GM21423 (cell line): ENCODE measurements at regions not wholly inside any gene's neighbourhood (a gene's known extent, or its start where the extent isn't known, plus 50 kb on each side); places are given as distances from the start of the nearest gene placed in this dataset.
A peak's percentile ranks its signal among the peaks of the same experiment; 100 is the strongest.

Source experiments
- ATAC-seq: cut with Tn5 transposase; IDR thresholded peaks from one replicate; pipeline ENCODE4 v1.9.1; 2021; ENCODE audit warnings: mild to moderate bottlenecking, moderate library complexity; ENCODE audit not compliant: unreplicated experiment

- no peak for ATAC-seq
Measured at GRCh38 chr6:56865081-56865875, 89.6 kb upstream of the BEND6 start.

DNA sequence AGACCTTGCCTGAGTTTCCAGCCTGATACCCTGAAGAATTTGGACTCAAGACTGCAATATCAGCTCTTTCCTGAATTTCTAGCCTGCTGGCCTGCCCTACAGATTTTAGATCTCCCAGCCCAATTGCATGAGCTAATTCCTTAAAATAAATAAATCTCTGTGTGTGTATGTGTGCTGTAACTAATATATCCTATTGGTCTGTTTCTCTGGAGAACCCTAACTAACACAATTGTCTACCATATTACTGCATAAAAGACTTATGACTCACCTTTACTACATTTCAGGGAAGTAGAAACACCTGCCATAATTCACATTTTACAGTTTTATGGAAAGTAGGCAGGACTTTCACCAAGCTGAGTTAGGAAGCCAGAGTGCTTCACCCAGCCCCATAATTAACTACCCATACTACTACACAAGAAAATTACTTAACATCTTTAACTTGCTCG, 90.7 kb upstream of the BEND6 start:
- no peak for ATAC-seq

- ATAC-seq, result no peak
Measured at GRCh38 chr6:56863366-56863765, 91.5 kb upstream of the BEND6 start.

DNA sequence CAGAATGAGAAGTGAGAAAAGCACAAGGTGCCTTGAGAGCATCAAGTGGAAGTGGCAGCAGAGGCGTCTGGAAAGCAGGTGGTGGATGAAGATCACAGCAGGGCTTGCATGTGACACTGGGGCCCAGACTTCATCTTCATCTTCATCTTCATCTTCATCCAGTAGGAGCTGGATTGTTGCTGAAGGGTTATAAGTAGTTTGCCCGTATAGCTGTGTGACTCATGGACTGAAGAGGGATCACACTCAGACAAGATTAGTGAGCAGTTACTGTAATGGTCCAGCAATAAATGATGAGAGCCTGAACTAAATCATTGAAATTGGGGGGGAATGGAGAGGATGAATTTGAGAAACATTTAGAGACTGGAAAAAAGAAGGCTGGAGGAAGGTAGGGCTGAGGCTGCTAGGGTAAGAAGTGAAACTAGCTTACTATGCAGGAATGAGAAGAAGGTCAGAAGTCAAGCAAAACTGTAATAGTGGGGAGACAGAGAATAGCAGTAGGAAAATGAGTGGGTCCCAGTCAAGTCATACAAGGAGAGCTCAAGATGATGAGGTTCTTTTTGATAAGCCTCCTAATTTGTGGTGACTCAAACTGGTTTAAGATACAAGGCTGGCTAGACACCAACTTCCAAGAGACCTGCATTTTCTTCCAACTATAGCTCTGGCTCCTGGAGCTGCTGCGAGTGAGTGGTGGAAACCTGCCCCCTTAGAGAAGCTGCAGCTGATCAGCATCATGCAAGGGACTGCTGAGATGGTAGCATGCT, 92.3 kb upstream of the BEND6 start:
- ATAC-seq, result no peak

GRCh38 chr6:56860475-56860874, 94.4 kb upstream of the BEND6 start:
- ATAC-seq, result no peak

DNA sequence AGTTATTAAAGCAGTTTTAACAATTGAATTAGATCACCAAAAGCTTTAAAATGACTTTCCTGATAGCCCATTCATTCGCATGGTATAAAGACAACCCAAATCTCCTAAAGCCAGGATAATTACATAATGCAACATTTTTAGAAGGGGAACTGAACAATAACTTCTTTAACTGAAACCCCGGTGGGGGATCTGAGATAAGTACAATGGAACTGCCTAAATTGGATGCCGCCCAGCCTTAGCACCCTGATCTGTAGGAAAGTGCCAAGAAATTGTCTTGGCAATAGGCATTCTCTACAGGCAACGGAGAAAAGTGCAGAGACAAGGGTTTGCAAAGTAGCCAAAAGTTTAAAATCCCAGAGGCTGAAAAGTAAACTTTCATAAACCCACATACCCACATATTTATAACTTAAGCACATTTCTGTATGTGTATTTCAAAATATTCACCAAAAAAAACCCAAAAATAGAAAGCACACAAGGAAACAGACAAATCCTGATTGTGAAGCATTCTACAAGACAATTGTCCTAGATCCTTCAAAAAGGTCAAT, 98.8 kb upstream of the BEND6 start:
- ATAC-seq, result no peak

- no peak for ATAC-seq
Measured at GRCh38 chr6:56854086-56854485, 100.8 kb upstream of the BEND6 start.

- ATAC-seq, result no peak
Measured at GRCh38 chr6:56853541-56853940, 101.4 kb upstream of the BEND6 start.

DNA sequence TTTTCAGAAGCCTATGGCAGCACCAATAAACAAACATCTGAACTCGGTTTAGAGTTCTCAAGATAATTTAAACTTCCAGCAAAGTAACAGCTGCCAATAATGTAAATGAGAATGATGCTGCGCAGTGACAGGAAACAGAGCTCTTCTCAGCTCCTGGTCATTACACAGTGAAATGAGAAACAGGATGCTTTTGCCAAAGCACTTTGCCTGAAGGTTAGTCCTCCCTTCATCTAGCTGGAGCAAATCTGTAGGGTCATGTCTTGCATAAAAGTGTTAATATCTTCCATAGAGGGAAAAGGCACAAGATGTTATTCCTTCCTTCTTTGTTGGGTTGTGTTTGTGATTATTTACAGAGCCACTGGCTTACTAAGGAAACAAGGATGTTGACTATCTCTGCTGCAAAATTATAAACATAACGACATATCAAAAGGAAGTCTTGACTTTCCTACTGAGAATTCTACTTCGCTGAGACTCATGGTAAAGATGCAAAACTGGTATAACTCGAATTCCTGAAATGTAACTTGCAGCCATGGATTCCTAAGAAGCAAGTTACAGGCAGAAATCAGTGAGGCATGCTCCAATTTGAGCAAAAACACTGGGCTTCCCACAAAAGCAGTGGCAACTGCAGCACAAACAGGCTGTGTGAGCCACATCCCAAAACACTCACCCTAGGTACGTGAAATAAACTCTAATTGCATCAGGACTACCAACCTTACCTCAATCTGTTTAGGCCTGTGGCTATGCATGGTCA, 102.5 kb upstream of the BEND6 start:
- ATAC-seq, result peak; percentile 13

DNA sequence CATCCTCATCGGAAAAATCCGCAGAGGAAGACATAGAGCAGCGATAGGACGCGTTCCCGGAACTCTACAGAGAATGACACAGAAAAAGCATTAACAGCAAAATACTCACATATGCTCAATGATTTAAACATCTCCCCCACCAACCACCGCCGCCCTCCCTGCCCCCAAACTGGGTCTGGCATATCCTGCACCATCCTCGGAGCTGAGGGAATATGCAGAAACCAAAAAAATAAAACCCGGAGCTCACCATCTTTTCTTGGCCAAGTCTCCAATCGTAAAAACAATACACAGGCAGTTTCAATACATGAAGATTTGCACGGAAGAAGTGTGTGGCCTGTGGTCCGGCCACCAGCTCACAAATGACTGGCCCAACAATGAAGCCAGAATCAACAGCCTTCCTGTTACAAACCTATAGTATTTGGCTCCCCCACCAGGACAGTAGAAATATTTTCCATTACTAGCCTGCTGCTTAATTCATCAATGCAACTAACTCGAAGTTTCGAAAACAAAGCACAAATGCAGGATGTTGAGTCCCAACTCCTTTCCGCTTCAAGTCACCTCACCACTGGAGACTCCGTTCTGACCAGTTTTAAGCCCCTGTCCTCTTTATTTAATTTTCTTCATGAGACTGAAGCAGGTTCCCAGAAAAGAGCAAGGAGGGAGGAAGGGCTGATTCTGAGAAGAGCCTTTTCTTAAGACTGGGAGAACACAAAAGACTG, 103.2 kb upstream of the BEND6 start:
- ATAC-seq, result peak; percentile 92

DNA sequence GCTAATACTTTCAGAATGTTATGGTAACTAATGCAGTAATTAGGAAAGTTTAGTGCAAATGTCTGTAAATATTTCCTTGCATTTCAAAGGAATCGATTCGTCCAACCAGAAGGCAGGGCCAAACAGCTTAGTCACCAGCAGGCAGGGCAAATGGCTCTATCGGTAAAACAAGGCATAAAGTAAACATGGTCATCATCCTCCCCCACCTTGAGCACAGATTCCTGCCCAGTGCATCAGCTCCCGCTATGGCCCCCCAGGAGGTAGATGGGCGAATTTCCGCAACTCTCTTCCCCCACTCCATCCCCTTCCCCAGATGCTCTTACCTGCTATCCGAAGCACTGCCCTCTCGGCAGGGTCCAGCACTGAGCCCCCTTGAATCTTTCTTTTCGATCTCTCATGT, 103.8 kb upstream of the BEND6 start:
- ATAC-seq, result peak; percentile 2

- no peak for ATAC-seq
Measured at GRCh38 chr6:56850626-56851025, 104.3 kb upstream of the BEND6 start.

DNA sequence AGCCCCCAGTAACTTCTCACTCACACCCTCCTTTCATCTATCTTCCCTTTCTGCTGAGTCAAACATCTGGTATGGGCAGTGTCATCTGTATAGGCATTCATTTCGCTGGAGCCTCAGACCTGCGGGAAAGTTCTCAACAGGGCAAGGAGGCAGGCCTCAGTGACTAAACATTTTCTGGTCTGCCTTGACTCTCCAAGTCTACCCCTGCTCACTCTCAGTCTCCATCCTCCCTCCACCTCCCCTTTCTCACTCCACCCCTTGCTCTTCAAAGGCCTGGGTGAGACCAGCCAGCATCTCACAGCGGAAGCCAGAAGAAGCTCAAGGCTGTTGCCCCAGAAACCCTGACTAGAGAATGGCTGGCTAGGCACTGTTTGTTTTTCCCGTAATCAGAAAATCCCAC, 105.0 kb upstream of the BEND6 start:
- no peak for ATAC-seq

GRCh38 chr6:56848105-56848504, 106.8 kb upstream of the BEND6 start:
- ATAC-seq, result no peak

- ATAC-seq, result no peak
Measured at GRCh38 chr6:56845032-56845431, 109.9 kb upstream of the BEND6 start.

DNA sequence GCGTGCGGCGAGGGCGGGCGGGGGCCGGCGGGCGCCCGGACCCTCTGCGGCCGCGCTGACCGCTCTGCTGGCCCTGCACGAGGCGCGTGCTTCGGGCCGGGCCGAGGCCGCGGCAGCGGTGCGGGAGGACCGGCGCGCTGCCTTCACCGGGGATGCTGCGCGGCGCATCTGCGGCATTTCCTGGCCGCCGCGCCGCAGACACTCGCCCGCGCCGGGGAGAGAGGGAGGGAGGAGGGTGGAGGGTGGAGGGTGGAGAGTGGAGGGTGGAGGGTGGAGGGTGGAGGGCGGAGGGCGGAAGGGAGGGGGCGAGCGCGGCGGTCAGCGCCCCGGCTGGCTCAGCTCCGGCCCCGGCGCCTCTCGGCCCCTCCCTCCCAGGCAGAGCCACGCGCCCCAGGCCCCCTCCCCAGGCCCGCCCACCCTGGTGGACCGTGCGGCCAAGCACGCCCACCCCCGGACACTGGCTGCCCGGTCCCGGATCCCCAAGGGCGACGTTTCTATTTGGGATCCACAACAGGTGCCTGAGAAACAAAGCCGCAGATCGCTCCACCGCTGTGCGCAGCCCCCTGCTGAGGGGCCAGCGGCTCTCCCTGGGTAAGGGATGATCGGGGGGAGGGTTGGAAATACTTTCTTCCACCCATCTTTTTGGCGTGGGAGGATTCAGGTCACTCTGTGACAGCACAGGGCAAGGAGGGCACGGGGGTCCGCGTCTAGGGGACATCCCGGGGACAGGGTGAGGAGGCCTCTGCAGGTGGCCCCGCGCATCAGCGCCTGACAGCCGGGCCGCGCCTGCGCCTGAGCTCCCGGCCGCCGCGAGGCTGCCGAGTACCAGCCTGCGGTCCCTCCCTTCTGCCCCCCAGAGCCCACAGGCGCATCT, 111.2 kb upstream of the BEND6 start:
- peak; percentile 76 for ATAC-seq

DNA sequence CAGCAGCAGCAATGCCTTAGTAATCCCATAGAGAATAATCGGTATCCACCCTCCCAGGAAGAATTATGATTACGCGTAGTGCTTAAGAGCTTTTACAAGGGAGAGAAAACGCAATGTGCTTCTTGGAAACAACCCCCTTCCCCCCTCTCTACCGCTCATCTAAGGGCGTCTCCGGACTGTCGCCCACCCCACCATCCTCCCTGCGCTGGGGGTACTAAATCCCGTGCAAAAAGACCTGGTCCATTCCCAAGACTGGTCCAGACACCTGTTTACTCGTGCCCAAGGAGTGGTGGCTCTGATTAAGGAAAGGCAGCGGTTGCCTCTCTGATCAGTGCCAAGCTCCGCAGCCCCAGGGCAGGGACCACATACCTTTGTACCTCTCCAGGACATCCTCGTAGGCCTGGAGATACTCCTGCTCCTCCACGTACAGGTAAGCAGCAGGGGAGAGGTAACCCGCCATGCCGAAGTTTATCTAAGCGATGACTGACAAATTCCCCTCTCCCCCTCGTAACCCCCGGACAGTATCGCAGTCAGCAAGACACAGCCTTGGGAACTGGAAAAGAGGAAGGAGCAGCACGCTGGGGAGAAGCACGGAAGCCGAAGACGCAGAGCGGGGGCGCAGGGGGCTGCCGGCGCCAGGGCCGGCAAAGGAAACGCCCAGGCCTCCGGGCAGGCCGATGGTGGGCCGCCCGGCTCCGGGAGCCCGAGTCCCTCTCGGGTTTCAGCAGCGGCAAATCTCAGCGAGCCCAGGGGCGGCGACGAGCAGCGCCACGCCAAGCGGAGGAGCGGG, 112.0 kb upstream of the BEND6 start:
- peak; percentile 12 for ATAC-seq

DNA sequence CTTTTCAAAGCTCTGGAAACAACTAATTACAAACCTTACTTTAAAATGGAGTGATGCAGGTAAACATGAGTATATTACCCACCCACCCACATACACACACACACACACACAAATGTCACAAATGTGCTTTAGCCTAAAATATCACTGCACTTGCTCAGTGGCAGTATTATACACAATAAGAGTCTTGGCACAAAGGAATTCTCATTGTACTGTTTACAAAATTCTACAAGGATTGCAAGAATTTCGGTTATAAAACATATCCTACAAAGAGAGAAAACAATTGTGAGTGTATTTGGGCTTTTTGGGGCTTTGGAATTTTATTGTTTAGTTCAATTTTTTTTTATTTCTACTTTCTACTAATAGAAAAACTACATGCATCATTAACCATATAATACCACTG, 113.2 kb upstream of the BEND6 start:
- ATAC-seq, result no peak

DNA sequence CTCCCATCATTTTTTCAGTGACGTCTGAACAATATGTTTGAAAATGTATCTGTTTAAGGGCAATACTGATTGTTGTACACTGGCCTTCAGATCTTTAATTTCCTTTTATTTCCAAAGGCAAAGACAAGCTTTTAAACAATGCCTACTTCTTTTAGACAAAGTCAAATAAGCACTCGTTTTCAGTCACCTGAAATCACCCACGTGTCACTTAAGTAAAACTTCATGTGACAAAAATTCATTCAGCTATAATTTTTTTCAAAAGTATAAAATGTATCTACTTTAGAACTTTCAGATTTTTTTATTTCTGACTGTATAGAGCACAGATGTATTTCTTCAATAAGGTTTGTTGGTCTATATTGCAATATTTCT, 113.5 kb upstream of the BEND6 start:
- ATAC-seq, result no peak
